HG03159 (cell line): ENCODE measurements at regions not wholly inside any gene's neighbourhood (a gene's known extent, or its start where the extent isn't known, plus 50 kb on each side); places are given as distances from the start of the nearest gene placed in this dataset.

Experiments
- ATAC-seq: cut with Tn5 transposase; IDR thresholded peaks from one replicate; pipeline ENCODE4 v1.9.1; 2021; ENCODE audit warnings: mild to moderate bottlenecking, moderate library complexity; ENCODE audit not compliant: unreplicated experiment

DNA sequence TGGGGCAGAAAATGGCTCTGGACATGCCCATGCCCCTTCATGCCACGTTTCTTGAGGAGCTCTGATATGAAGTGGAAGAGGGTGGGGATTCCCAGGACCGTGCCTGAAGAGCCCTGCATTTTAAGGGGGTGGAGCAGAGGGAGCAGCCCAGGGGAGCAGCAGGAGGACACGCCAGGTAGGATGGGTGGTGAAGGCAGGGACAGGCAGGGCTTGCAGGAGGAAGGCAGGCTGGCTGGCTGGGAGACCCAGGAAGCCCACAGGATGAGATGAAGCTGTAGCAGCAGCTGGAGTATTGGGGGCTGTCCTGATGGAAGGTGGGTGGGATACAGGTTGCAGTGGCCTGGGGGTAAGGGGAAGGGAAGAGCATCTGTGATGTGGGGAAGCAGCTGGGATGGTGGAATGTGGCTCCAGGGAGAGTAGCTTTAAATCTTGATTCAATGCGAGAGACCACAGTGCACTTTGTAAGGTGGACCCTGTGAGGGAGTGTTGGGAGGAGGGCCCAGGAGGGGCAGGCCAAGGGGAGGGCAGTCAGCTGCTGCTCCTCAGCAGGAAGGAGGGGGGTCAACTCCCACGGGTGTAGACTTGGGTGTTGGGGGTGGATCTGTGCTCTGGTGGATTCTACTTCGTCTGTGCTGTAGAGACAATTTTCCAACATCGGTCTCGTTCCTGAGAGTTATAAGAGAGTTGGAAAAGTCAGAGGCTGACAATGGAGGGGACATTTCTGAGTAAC lies 242.6 kb upstream of the IRX4 start:
- ATAC-seq = no peak

DNA sequence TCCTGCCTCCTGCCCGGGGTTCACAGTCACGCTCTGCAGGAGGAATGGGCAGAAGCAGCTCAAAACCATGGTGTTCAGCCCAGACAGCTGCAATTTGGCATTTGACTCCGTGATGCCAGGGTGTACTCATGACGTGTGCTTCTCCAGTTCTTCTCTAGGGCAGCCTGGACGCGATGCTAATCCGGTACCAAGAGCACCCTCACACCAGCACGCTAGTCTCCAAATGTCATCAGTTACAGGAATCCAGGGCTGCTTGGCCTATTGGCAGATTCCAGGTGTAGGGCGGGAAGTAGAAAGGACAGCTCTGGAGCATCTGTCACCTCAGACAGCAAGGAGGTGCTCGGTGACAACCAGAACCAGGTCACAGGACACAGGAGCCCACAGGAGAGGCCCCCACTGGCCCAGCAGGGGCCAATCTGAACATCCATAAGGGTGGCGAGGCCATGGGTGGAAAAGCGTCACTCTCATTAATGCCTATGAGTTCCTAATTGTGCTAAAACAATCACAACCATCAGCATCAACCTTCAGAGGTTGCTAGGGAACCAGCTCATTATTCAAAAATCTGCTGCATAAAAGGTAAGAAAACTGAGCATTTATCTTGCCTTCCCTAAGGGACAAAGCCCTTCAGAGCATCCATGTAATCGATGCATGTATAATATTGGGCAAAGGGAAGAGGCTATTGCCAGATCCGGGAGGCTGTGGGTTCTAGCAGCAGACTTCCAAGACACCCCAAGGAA lies 241.9 kb upstream of the IRX4 start:
- no peak for ATAC-seq

DNA sequence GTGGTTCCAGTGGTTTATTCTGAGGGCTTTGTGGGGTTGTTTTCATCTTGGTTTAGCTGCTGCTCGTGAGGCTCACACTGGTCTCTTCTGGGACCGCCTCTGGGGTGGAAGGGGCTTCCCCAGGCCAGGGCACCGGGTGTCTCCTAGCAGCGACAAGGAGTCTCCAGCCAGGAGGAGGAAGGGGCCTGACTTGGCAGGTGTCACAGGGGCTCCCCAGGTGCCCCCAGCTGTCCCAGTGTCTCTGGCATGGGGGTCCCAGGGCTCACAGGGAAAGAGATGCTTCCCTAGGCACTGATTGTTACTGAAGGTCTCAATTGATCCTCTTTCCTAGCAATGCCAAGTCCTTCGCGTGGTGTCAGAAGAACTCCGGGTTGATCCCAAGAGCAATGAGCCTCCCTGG lies 241.1 kb upstream of the IRX4 start:
- no peak for ATAC-seq

- ATAC-seq = no peak
Observed at GRCh38 chr5:2120361-2120760, 237.6 kb upstream of the IRX4 start.

GRCh38 chr5:2119573-2119972 lies 236.8 kb upstream of the IRX4 start:
- no peak for ATAC-seq

DNA sequence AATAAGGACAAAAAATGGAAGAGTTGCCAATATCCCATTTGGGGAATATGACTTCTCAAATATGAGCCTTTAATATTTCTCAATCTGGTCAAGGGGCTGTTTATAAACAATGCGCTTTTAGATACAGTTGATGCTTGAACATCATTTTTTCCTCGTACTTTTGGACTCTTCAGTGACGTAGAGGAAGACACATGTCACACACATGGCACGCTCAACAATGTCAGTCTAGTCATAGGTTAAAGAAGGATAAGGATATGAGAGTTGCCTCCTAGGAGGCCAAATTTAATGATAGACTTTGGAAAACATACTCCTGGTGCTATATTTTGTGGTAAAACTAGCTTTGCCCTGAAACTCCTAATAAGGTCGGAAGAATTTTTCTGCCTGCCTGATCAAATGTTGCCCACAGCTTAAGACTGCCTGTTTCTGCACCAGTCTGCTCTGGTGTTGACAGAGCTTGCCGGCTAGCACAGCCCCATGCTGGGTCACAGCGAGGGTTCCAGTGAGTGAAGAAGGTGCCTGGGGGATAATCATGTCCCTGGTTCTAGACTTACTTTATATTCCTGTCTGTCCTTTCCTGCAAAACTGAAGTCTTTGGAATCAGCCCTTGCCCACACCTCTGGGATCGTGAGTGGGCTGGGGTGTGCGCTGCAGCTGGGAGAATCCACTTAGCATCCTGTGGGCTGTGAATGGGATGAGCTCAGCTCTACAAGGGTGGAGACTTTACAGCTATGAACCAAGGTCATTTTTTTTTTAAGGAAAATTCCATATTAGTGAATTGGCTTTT lies 230.8 kb upstream of the IRX4 start:
- no peak for ATAC-seq

DNA sequence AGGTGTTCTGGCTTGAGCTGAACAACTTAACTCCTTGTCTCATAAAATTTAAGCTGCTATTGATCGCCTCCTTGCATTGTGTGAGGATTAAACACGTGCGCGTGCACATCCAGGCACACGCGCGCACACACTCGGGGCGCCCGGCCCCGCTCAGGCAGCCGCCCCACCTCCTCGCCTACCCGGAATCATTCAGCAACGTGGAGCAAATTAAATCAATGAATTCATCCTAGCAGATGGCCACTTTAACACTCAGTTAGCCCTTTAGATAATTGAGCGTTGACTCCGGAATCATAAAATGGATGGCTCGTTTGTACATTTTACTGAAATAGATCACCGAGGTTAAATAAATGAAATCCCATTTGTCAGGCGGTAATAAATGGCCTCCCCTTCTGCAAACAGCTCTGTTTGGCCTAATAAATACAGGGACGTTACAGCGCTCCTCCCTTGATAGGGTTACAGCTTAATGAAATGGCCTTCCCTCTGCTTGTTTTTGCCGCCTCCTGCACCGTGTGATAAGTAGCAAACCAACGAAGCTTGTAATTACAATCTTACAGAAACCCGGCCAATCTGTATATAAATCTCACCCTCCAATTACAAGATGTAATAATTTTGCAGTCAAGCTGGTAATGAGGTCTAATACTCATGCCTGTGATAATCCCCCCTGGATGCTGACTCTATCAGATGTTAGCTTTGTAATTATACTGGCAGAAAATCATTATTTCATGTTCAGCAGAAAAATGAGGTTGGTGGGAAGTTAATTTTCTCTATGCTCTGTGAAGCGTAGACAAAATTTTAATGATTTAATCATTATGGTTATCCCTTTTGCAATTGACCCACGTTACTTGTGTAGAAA lies 229.7 kb upstream of the IRX4 start:
- ATAC-seq = no peak

GRCh38 chr5:2111569-2112105 lies 228.9 kb upstream of the IRX4 start:
- no peak for ATAC-seq

- ATAC-seq = no peak
Observed at GRCh38 chr5:2110934-2111462, 228.3 kb upstream of the IRX4 start.

GRCh38 chr5:2110137-2110933 lies 227.6 kb upstream of the IRX4 start:
- ATAC-seq = no peak

GRCh38 chr5:2109566-2109965 lies 226.8 kb upstream of the IRX4 start:
- ATAC-seq = no peak

GRCh38 chr5:2106721-2107120 lies 224.0 kb upstream of the IRX4 start:
- ATAC-seq = no peak

DNA sequence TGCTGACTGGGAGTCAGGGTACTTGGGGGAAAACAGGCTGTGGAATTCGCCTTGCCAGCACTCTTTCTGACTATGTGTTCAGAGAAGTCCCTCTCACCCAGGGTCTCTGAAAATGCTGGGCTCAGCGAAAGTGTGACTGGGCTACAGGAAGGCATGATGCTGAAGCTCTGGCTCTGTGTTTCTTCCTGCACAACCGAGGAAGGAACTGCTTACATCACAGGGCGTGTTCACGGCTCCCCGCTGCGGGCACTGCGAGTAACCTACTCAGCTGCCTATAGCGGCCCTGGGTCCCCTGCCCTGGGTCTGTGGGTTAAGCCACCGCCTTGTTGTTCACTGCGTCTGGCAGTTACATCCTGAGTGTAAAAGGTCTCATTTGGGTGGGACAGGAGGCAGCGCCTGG lies 222.4 kb upstream of the IRX4 start:
- ATAC-seq = no peak

DNA sequence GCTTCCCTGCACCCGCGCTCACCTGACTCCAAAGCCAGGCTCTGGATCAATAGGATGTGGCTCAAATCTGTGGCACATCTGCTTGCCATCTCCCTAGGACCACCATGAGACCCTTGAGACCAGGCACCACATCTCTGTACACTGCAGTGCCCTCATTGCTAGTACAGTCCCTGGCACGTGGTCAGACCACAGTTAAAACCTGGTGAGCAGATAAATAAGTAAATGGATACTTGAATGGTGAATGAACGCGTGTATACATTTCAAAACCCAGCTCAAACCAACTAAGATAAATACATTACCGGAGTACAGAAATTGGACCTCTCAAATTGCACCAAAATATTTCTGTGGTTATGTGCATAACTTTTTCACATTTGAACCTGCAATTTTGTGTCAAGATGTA lies 221.2 kb upstream of the IRX4 start:
- ATAC-seq = no peak

GRCh38 chr5:2102819-2103776 lies 220.4 kb upstream of the IRX4 start:
- ATAC-seq = no peak

DNA sequence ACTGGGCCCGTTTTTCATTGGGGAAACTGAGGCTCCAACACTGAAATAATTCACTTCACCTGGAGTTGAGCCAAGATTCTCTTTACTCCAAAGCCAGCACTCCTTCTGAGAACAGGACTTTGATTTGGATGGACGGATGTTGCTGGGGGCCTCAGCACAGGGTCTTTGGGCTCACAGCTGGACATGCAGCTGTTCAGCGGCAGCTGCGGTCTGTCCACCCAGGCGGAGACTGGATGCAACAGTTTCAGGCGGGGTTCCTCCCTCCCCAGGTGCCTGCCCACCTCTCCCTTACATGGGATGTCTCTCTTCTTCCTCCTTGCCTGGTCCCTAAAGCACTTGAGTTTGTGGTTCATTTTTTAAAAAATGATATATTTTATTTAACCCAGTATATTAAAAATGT lies 219.0 kb upstream of the IRX4 start:
- no peak for ATAC-seq

- no peak for ATAC-seq
Observed at GRCh38 chr5:2096887-2097505, 214.3 kb upstream of the IRX4 start.

GRCh38 chr5:2095011-2095410 lies 212.3 kb upstream of the IRX4 start:
- no peak for ATAC-seq
